Keratinocyte (primary cell): ENCODE measurements at regions not wholly inside any gene's neighbourhood (a gene's known extent, or its start where the extent isn't known, plus 50 kb on each side); places are given as distances from the start of the nearest gene placed in this dataset.

Experiments used
- CTCF ChIP-seq, 3 experiments: IDR thresholded peaks in 1 of 3; conservative IDR thresholded peaks in 1 of 3; optimal IDR thresholded peaks in 1 of 3; 2 replicates in 2 of 3; 3 replicates in 1 of 3; pipeline versions ENCODE3 to v1.5.1; 2011; ENCODE audit warnings: low read length in 3 of 3, mild to moderate bottlenecking in 3 of 3, moderate library complexity in 2 of 3, control low read depth in 1 of 3, inconsistent platforms in 1 of 3; ENCODE audit not compliant: insufficient read depth in 2 of 3; ENCODE audit errors: extremely low read depth in 1 of 3
- EZH2 ChIP-seq: IDR thresholded peaks from one replicate; pipeline ENCODE4 v1.6.1; 2012; ENCODE audit warnings: inconsistent platforms, mild to moderate bottlenecking, low read length, moderate library complexity

GRCh38 chr5:125169396-125169795 is 423.0 kb upstream of the ZNF608 start:
- no peak for TF ChIP-seq CTCF (optimal IDR thresholded peaks at IDR 0.05 in 1 of 3, IDR thresholded peaks at IDR 0.05 in 1 of 3, conservative IDR thresholded peaks at IDR 0.05 in 1 of 3; ENCODE audit: extremely low read depth in 1 of 3, insufficient read depth in 2 of 3, low read length in 3 of 3)
- no peak for TF ChIP-seq EZH2
